OCI-LY7 (cell line): ENCODE measurements at regions not wholly inside any gene's neighbourhood (a gene's known extent, or its start where the extent isn't known, plus 50 kb on each side); places are given as distances from the start of the nearest gene placed in this dataset.

Source experiments
- BruUV-seq: library from RNA; stranded (reverse); fragments of 400-500 nt; replicated peaks from 2 replicates; lab custom pipeline; 2021; lab: Mats Ljungman, UMichigan
- CTCF ChIA-PET: fragments of 300-600 bp; sonication (Branson Sonifier 250); formaldehyde crosslinking; loops from one replicate; lab custom pipeline; 2022; ENCODE audit warnings: antibody characterized with exemption; ENCODE audit not compliant: unreplicated experiment; lab: Charles Lee
- POLR2A ChIA-PET: fragments of 300-600 bp; sonication (Branson Sonifier 250); formaldehyde crosslinking; loops from one replicate; lab custom pipeline; 2022; ENCODE audit warnings: antibody characterized with exemption; lab: Charles Lee
- DNase-seq: peaks from one replicate; pipeline ENCODE4 v3.0.0-alpha.2; 2015; ENCODE audit warnings: low spot score
- H2AFZ ChIP-seq: fragments of 200-600 bp; sonication (generic), shearing (Covaris generic); 2 replicates; pipeline ENCODE4 v1.6.1; 2014; ENCODE audit warnings: mild to moderate bottlenecking, antibody characterized with exemption, low read length, moderate library complexity
- H3K27ac ChIP-seq: fragments of 200-600 bp; sonication (generic); 2 replicates; pipeline ENCODE4 v1.5.1; 2014; ENCODE audit warnings: mixed run types, low read depth, mild to moderate bottlenecking, moderate library complexity, low read length, inconsistent platforms; ENCODE audit not compliant: poor library complexity, severe bottlenecking
- H3K36me3 ChIP-seq: fragments of 200-600 bp; sonication (generic); 2 replicates; pipeline ENCODE4 v1.6.1; 2014; ENCODE audit warnings: mild to moderate bottlenecking, antibody characterized with exemption, low read length, moderate library complexity, mixed read lengths; ENCODE audit not compliant: insufficient read depth
- H3K4me1 ChIP-seq: fragments of 200-600 bp; sonication (generic); 2 replicates; pipeline ENCODE4 v1.5.1; 2014; ENCODE audit warnings: mild to moderate bottlenecking, low read length; ENCODE audit not compliant: insufficient read depth, poor library complexity, severe bottlenecking
- H3K4me2 ChIP-seq: fragments of 200-600 bp; sonication (generic); 2 replicates; pipeline ENCODE4 v1.6.1; 2014; ENCODE audit warnings: mild to moderate bottlenecking, low read length
- H3K4me3 ChIP-seq: fragments of 200-600 bp; sonication (generic); 2 replicates; pipeline ENCODE4 v1.5.1; 2014; ENCODE audit warnings: mild to moderate bottlenecking, low read depth, low read length; ENCODE audit not compliant: poor library complexity, severe bottlenecking
- H3K79me2 ChIP-seq: fragments of 200-600 bp; sonication (generic); 2 replicates; pipeline ENCODE4 v1.6.1; 2016; ENCODE audit warnings: low read depth, mild to moderate bottlenecking, low read length, moderate library complexity, mixed read lengths; ENCODE audit not compliant: insufficient read depth
- H3K9me2 ChIP-seq: fragments of 200-600 bp; sonication (generic); 2 replicates; pipeline ENCODE4 v1.6.1; 2016; ENCODE audit warnings: mild to moderate bottlenecking, low read length, mixed read lengths; ENCODE audit not compliant: insufficient read depth
- H3K9me3 ChIP-seq: fragments of 200-600 bp; sonication (generic); 2 replicates; pipeline ENCODE4 v1.6.1; 2014; ENCODE audit warnings: mild to moderate bottlenecking, mixed run types, low read length, mixed read lengths
- H4K20me1 ChIP-seq: fragments of 200-600 bp; sonication (generic); 2 replicates; pipeline ENCODE4 v1.6.1; 2014; ENCODE audit warnings: mild to moderate bottlenecking, antibody characterized with exemption, low read length, moderate library complexity, mixed read lengths; ENCODE audit not compliant: insufficient read depth
- CTCF ChIP-seq: fragments of 200-600 bp; sonication (generic); conservative IDR thresholded peaks from 2 replicates; pipeline ENCODE4 v1.5.1; 2014; ENCODE audit warnings: mild to moderate bottlenecking, antibody characterized with exemption, low read length, moderate library complexity, mixed read lengths
- EZH2phosphoT487 ChIP-seq: fragments of 200-600 bp; sonication (generic); IDR thresholded peaks from 2 replicates; pipeline ENCODE4 v1.6.1; 2018; ENCODE audit warnings: low read depth, borderline replicate concordance, mild to moderate bottlenecking, mixed run types, antibody characterized with exemption, low read length, moderate library complexity, mixed read lengths
- intact Hi-C: fragments of 100-400 bp; cut with micrococcal nuclease; formaldehyde crosslinking; loops from one replicate; pipeline ENCODE4 v1.10.0; 2022; ENCODE audit not compliant: unreplicated experiment

- Histone ChIP-seq H3K36me3 (no peaks in the 10 kb centered on the region), H3K9me2 (no peaks in the 10 kb centered on the region), H3K4me2 (no peak overlapping the region), H3K9me3 (no peaks in the 10 kb centered on the region), H3K27ac (no peak overlapping the region), H3K79me2 (no peaks in the 10 kb centered on the region), H4K20me1 (no peaks in the 10 kb centered on the region), H2AFZ (no peak overlapping the region), H3K4me1 (no peaks in the 10 kb centered on the region), H3K4me3 (no peak overlapping the region)
- ChIA-PET POLR2A (no interaction called here), CTCF (no interaction called here)
- BruUV-seq = no TSS peak
- no peak for DNase-seq
- intact Hi-C loops = no loop called here
- no peak for TF ChIP-seq CTCF
- no peak for TF ChIP-seq EZH2phosphoT487
Measured at GRCh38 chr7:121521711-121522400, 125.7 kb upstream of the FAM3C start.

- no peak for DNase-seq
- H3K9me2 ChIP-seq = no peaks in the 10 kb centered on the region
- intact Hi-C loops = no loop called here
- H3K4me1 ChIP-seq = no peaks in the 10 kb centered on the region
- no TSS peak for BruUV-seq
- no peak overlapping the region for H3K27ac ChIP-seq
- TF ChIP-seq EZH2phosphoT487 = no peak
- no peak for TF ChIP-seq CTCF
- H3K4me2 ChIP-seq = no peak overlapping the region
- no peaks in the 10 kb centered on the region for H3K79me2 ChIP-seq
- ChIA-PET POLR2A (no interaction called here), CTCF (no interaction called here)
- H3K36me3 ChIP-seq = no peaks in the 10 kb centered on the region
- H3K9me3 ChIP-seq = no peaks in the 10 kb centered on the region
- H2AFZ ChIP-seq = no peak overlapping the region
- no peak overlapping the region for H3K4me3 ChIP-seq
- no peaks in the 10 kb centered on the region for H4K20me1 ChIP-seq
Measured at GRCh38 chr7:121520911-121521310, 124.8 kb upstream of the FAM3C start.
